SK-N-SH (cell line): ENCODE measurements at regions not wholly inside any gene's neighbourhood (a gene's known extent, or its start where the extent isn't known, plus 50 kb on each side); places are given as distances from the start of the nearest gene placed in this dataset.

ENCODE experiments used
- CTCF ChIP-seq: fragments of 200-600 bp; sonication (generic); IDR thresholded peaks from 2 replicates; pipeline ENCODE4 v1.6.1; 2017; ENCODE audit warnings: antibody characterized with exemption, mild to moderate bottlenecking, moderate library complexity
- EP300 ChIP-seq, 2 experiments: IDR thresholded peaks; 2 replicates each; pipeline versions ENCODE4 v1.4.0 to v1.6.1; 2012; ENCODE audit warnings: borderline replicate concordance in 1 of 2, low read depth in 1 of 2, low read length in 1 of 2
- MAX ChIP-seq: IDR thresholded peaks from 2 replicates; pipeline ENCODE4 v1.4.0; 2012; ENCODE audit warnings: low read depth
- POLR2AphosphoS5 ChIP-seq: IDR thresholded peaks from 2 replicates; pipeline ENCODE4 v1.6.1; 2012; ENCODE audit warnings: low read depth, low read length
- REST ChIP-seq: IDR thresholded peaks from 2 replicates; pipeline ENCODE4 v1.6.1; 2012; ENCODE audit warnings: mild to moderate bottlenecking, low read depth, low read length, moderate library complexity
- SIN3A ChIP-seq: IDR thresholded peaks from 2 replicates; pipeline ENCODE4 v1.6.1; 2012; ENCODE audit warnings: low read depth, mild to moderate bottlenecking, low read length, moderate library complexity, borderline replicate concordance
- TEAD4 ChIP-seq: IDR thresholded peaks from 2 replicates; pipeline ENCODE4 v1.4.0; 2012; ENCODE audit warnings: mild to moderate bottlenecking, borderline replicate concordance; ENCODE audit not compliant: insufficient read depth
- YY1 ChIP-seq: IDR thresholded peaks from 2 replicates; pipeline ENCODE4 v1.4.0; 2012; ENCODE audit warnings: low read depth, mild to moderate bottlenecking

- no peak for TF ChIP-seq TEAD4
- TF ChIP-seq CTCF = no peak
- no peak for TF ChIP-seq YY1
- no peak for TF ChIP-seq SIN3A
- no peak for TF ChIP-seq REST
- TF ChIP-seq MAX = no peak
- TF ChIP-seq EP300 (IDR thresholded peaks at IDR 0.05; ENCODE audit: borderline replicate concordance in 1 of 2, low read depth in 1 of 2, low read length in 1 of 2) = no peak
- TF ChIP-seq POLR2AphosphoS5 = no peak
Observed at GRCh38 chr2:8457092-8457481, 224.8 kb upstream of the ID2 start.
